B cell (primary cell): ENCODE measurements at regions not wholly inside any gene's neighbourhood (a gene's known extent, or its start where the extent isn't known, plus 50 kb on each side); places are given as distances from the start of the nearest gene placed in this dataset.
"Not testable (repeated sequence)": the region's sequence is repeated elsewhere in the genome, so short reads cannot be mapped to it uniquely, and the experiment has no call there.

Experiments used
- ATAC-seq: fragments of 200-7000 bp; cut with Tn5 transposase; one replicate; pipeline ENCODE4 v1.10.0; 2021; ENCODE audit warnings: low read depth, mild to moderate bottlenecking, moderate number of reproducible peaks, moderate library complexity
- CTCF ChIA-PET: fragments of 350-600 bp; sonication (Branson Sonifier 250); formaldehyde crosslinking; loops from one replicate; lab custom pipeline; 2021; ENCODE audit warnings: antibody characterized with exemption, inconsistent platforms; lab: Charles Lee
- POLR2A ChIA-PET: fragments of 350-600 bp; sonication (Branson Sonifier 250); formaldehyde crosslinking; loops from one replicate; lab custom pipeline; 2021; ENCODE audit warnings: antibody characterized with exemption; lab: Charles Lee
- DNase-seq: peaks from one replicate; pipeline ENCODE4 v3.0.0; 2013
- H2AFZ ChIP-seq: 2 replicates; pipeline ENCODE4 v1.6.1; 2012; ENCODE audit warnings: mild to moderate bottlenecking, low read depth, low read length; ENCODE audit not compliant: insufficient read depth, poor library complexity, severe bottlenecking
- H3K27ac ChIP-seq, 2 donors: 1 replicate in 1 of 2; 2 replicates in 1 of 2; pipeline ENCODE4 v1.5.1; 2012 to 2013; ENCODE audit warnings: low read length in 2 of 2, mild to moderate bottlenecking in 2 of 2, moderate library complexity in 1 of 2
- H3K27me3 ChIP-seq, 4 experiments: fragments of 200-600 bp in 1 of 4; sonication (generic) in 1 of 4; replicated peaks in 1 of 4; 1 replicate in 2 of 4; 2 replicates in 2 of 4; pipeline versions ENCODE4 v1.6.1 to v1.7.0; 2013 to 2016; ENCODE audit warnings: low read length in 3 of 4, mild to moderate bottlenecking in 2 of 4, mixed read lengths in 1 of 4, moderate library complexity in 1 of 4; ENCODE audit not compliant: insufficient read depth in 4 of 4, control insufficient read depth in 3 of 4; ENCODE audit errors: control extremely low read depth in 1 of 4
- H3K36me3 ChIP-seq, 2 experiments: replicated peaks in 1 of 2; 1 replicate in 1 of 2; 2 replicates in 1 of 2; pipeline versions ENCODE4 v1.6.1 to v1.7.1; 2013; ENCODE audit warnings: low read length in 1 of 2; ENCODE audit not compliant: insufficient read depth in 2 of 2, control insufficient read depth in 1 of 2; ENCODE audit errors: control extremely low read depth in 1 of 2, extremely low read depth in 1 of 2
- H3K4me1 ChIP-seq, 2 donors: fragments of 200-600 bp in 1 of 2; sonication (generic) in 1 of 2; 1 replicate in 1 of 2; 2 replicates in 1 of 2; pipeline versions ENCODE4 v1.5.1 to v1.6.1; 2013 to 2017; ENCODE audit warnings: low read length in 2 of 2; ENCODE audit not compliant: control insufficient read depth in 2 of 2, insufficient read depth in 2 of 2
- H3K4me2 ChIP-seq: replicated peaks from 2 replicates; pipeline ENCODE3; 2012; ENCODE audit warnings: mild to moderate bottlenecking, low read depth, low read length; ENCODE audit not compliant: poor library complexity, severe bottlenecking
- H3K4me3 ChIP-seq, 5 experiments: fragments of 200-600 bp in 1 of 5; sonication (generic) in 1 of 5; 1 replicate in 3 of 5; 2 replicates in 2 of 5; pipeline versions ENCODE4 v1.5.1 to v1.7.0; 2011 to 2016; ENCODE audit warnings: low read length in 4 of 5, mild to moderate bottlenecking in 4 of 5, low read depth in 2 of 5, control low read depth in 1 of 5, moderate library complexity in 1 of 5; ENCODE audit not compliant: insufficient read depth in 1 of 5; ENCODE audit errors: control extremely low read depth in 1 of 5, extremely low read depth in 1 of 5
- H3K79me2 ChIP-seq: fragments of 200-600 bp; sonication (generic); one replicate; pipeline ENCODE4 v1.6.0; 2016; ENCODE audit warnings: low read length; ENCODE audit not compliant: control insufficient read depth, insufficient read depth
- H3K9ac ChIP-seq: fragments of 200-600 bp; sonication (generic); 2 replicates; pipeline ENCODE4 v1.6.1; 2017; ENCODE audit warnings: mild to moderate bottlenecking, low read length, moderate library complexity
- H3K9me3 ChIP-seq, 3 donors: one replicate each; pipeline versions ENCODE4 v1.6.1 to v1.7.1; 2013; ENCODE audit warnings: low read length in 2 of 3; ENCODE audit not compliant: control insufficient read depth in 2 of 3, insufficient read depth in 1 of 3; ENCODE audit errors: control extremely low read depth in 1 of 3
- H4K20me1 ChIP-seq: 2 replicates; pipeline ENCODE4 v1.6.0; 2012; ENCODE audit warnings: mild to moderate bottlenecking, low read length; ENCODE audit not compliant: insufficient read depth, control insufficient read depth, poor library complexity, severe bottlenecking
- H3K27ac Mint-ChIP-seq: one replicate; pipeline ENCODE4 v1.8.0; 2021; ENCODE audit warnings: mixed read lengths
- H3K27me3 Mint-ChIP-seq: one replicate; pipeline ENCODE4 v1.8.0; 2021; ENCODE audit warnings: mixed read lengths
- H3K4me1 Mint-ChIP-seq: one replicate; pipeline ENCODE4 v1.8.0; 2021; ENCODE audit warnings: mixed read lengths
- H3K4me3 Mint-ChIP-seq: one replicate; pipeline ENCODE4 v1.8.0; 2021; ENCODE audit warnings: mixed read lengths
- H3K9me3 Mint-ChIP-seq: one replicate; pipeline ENCODE4 v1.8.0; 2022; ENCODE audit warnings: mixed read lengths; ENCODE audit not compliant: insufficient read depth
- CTCF ChIP-seq: fragments of 200-600 bp; IDR thresholded peaks from one replicate; pipeline ENCODE4 v1.8.0; 2022; ENCODE audit warnings: antibody characterized with exemption, mild to moderate bottlenecking
- EZH2 ChIP-seq: IDR thresholded peaks from 2 replicates; pipeline ENCODE4 v1.6.1; 2012; ENCODE audit warnings: borderline replicate concordance, low read depth, mild to moderate bottlenecking, moderate library complexity, low read length; ENCODE audit not compliant: insufficient read depth, poor library complexity, severe bottlenecking
- WGBS: methylation state at CpG from one replicate; pipeline ENCODE4 v1.1.5; 2013; ENCODE audit warnings: missing lambda C conversion rate; ENCODE audit not compliant: insufficient coverage; 5-methylcytosine and 5-hydroxymethylcytosine counted together
- intact Hi-C: fragments of 100-400 bp; cut with micrococcal nuclease; formaldehyde crosslinking; loops from one replicate; pipeline ENCODE4 v1.10.0; 2022

GRCh38 chr12:89153341-89153740 lies 199.0 kb downstream of the DUSP6 start:
- ATAC-seq, result no peak
- CTCF ChIA-PET, result no interaction called here
- H3K27me3 ChIP-seq, result no peaks in the 10 kb centered on the region

DNA sequence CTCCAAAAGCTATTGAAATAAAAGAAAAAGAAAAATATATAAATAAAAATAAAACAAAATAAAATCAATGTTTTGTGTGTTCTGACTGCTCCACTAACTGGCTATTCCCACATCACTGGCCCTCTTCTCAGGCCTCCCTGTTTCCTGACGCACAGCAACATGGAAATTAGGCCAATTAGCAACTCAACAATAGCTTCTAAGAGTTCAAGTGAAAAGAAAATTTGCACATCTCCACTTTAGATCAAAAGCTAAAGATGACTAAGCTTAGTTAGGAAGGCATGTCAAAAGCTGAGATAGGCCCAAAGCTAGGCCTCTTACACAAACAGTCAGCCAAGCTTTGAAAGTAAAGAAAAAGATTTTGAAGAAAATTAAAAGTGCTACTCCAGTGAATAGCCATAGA lies 200.8 kb downstream of the DUSP6 start:
- no peak overlapping the region for H3K27ac Mint-ChIP-seq
- intact Hi-C loops, result no loop called here
- peaks cover 5% of the 10 kb centered on the region for H3K4me1 Mint-ChIP-seq
- Histone ChIP-seq H3K9ac (no peak overlapping the region), H3K9me3 (peaks cover 0 to 1% (median 0%) of the 10 kb centered on the region in 3 donors), H3K36me3 (no peaks in the 10 kb centered on the region), H3K4me1 (peaks cover 3 to 5% of the 10 kb centered on the region in 2 donors), H3K27me3 (no peaks in the 10 kb centered on the region), H3K4me3 (no peak overlapping the region), H2AFZ (peak overlapping the region; percentile 15), H3K79me2 (no peaks in the 10 kb centered on the region), H4K20me1 (no peaks in the 10 kb centered on the region), H3K4me2 (no peak overlapping the region), H3K27ac (no peak overlapping the region)
- peaks cover 2% of the 10 kb centered on the region for H3K9me3 Mint-ChIP-seq
- no peak for ATAC-seq
- WGBS, result no CpG with 5 or more reads among the region's 1 CpG
- ChIA-PET CTCF (interaction anchor here (0.6 to 1.6 kb wide), 2 partner anchors 14 to 120 kb away, joined by 3 read pairs; no protein-coding TSS in a partner anchor), POLR2A (no interaction called here)
- no peaks in the 10 kb centered on the region for H3K27me3 Mint-ChIP-seq
- TF ChIP-seq CTCF, result no peak
- TF ChIP-seq EZH2, result no peak
- no peak for DNase-seq
- H3K4me3 Mint-ChIP-seq, result no peak overlapping the region

More at GRCh38 chr12:89153341-89153740, 199.0 kb downstream of the DUSP6 start:
- Histone ChIP-seq H3K4me2 (no peak overlapping the region), H3K79me2 (no peaks in the 10 kb centered on the region), H3K9me3 (peaks cover 0 to 1% (median 0%) of the 10 kb centered on the region in 3 donors), H3K4me3 (no peak overlapping the region), H3K9ac (no peak overlapping the region), H4K20me1 (no peaks in the 10 kb centered on the region), H3K36me3 (no peaks in the 10 kb centered on the region), H2AFZ (no peak overlapping the region), H3K4me1 (peaks cover 15 to 17% of the 10 kb centered on the region in 2 donors), H3K27ac (no peak overlapping the region)
- H3K4me1 Mint-ChIP-seq, result peaks cover 16% of the 10 kb centered on the region
- POLR2A ChIA-PET, result no interaction called here
- H3K27me3 Mint-ChIP-seq, result no peaks in the 10 kb centered on the region
- no peak for DNase-seq
- H3K27ac Mint-ChIP-seq, result no peak overlapping the region
- intact Hi-C loops, result no loop called here
- TF ChIP-seq EZH2, result no peak
- TF ChIP-seq CTCF, result no peak
- H3K9me3 Mint-ChIP-seq, result peaks cover 2% of the 10 kb centered on the region
- H3K4me3 Mint-ChIP-seq, result no peak overlapping the region

GRCh38 chr12:89150789-89151188 lies 201.5 kb downstream of the DUSP6 start:
- H3K4me3 Mint-ChIP-seq, POLR2A ChIA-PET, H3K27me3 Mint-ChIP-seq: not testable (repeated sequence)

More at GRCh38 chr12:89150789-89151188, 201.5 kb downstream of the DUSP6 start:
- H3K79me2 ChIP-seq, intact Hi-C loops, H3K9ac ChIP-seq, H3K9me3 ChIP-seq, H3K4me2 ChIP-seq, H3K27ac ChIP-seq, DNase-seq, H3K9me3 Mint-ChIP-seq, H4K20me1 ChIP-seq, ATAC-seq, H3K4me1 Mint-ChIP-seq, H2AFZ ChIP-seq, H3K27me3 ChIP-seq, H3K4me3 ChIP-seq, H3K27ac Mint-ChIP-seq, H3K4me1 ChIP-seq, CTCF ChIA-PET, H3K36me3 ChIP-seq: not testable (repeated sequence)
- WGBS, result 100% methylated on average over 1 of the region's 3 CpGs
